GM08714 (cell line): ENCODE measurements at regions not wholly inside any gene's neighbourhood (a gene's known extent, or its start where the extent isn't known, plus 50 kb on each side); places are given as distances from the start of the nearest gene placed in this dataset.
"Not testable (repeated sequence)": the region's sequence is repeated elsewhere in the genome, so short reads cannot be mapped to it uniquely, and the experiment has no call there.

Source experiments
- H3K4me3 ChIP-seq: fragments of 200-500 bp; sonication (Bioruptor generic); 2 replicates; pipeline ENCODE4 v1.5.1; 2014; ENCODE audit warnings: mild to moderate bottlenecking, low read length, inconsistent platforms
- ZNF274 ChIP-seq: IDR thresholded peaks from 2 replicates; pipeline ENCODE4 v1.6.1; 2012; ENCODE audit warnings: mild to moderate bottlenecking, low read depth, low read length

DNA sequence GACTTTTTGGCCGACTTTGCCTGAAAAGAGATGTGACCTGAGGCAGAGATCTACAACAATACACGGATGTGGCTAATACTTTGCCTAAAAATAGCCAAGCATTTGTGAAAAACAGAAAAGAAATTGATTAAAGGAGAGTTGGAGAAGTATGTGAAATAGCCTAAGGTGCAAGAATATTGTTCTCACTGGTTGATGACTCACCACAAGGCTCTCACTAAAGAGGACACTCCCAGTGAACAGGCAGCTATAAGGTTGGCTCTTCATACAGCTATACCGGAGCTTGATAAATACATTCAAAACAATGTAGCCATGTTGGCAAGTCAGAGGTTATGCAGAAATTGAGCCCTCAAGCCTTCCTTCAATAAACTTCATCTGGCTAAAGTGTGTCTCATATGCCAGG lies 317.2 kb upstream of the GRAMD2B start:
- H3K4me3 ChIP-seq, result no peak overlapping the region
- no peak for TF ChIP-seq ZNF274

DNA sequence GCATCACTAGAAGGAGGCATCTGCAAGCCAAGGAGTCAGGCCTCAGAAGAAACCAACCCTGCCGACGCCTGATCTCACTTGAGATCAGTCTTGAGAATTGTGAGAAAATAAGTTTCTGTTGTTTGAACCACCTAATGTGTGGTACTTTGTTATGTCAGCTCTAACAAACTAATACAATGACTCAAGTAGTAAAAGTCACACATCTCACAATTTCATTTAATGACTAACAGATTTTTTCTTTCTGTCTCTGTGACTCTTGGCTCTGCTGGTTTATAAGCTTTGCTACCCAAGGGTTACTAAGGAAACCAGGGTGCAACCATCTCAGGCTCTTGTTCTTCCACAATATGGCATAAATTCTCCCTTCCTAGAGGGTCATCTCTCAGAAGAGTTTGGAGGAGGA lies 315.8 kb upstream of the GRAMD2B start:
- H3K4me3 ChIP-seq, result no peak overlapping the region
- TF ChIP-seq ZNF274, result no peak

DNA sequence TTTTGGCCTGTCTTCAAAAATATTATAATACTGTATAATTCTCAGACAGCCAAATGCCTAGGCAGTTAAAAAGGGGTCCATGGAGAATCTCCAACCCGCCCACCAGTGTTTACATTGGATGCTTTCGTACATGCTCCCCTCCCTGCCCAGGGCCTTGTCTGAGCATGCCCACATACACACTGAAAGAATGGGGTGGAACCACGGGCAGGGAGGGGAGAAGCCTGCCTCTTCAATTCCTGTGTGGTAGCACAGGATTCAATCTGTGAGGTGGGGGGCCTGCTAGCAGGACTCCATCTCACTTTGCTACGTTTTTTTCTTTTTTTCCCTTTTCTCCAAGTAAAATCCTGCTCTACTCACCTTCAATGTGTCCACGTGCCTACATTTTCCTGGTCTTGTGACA lies 314.7 kb upstream of the GRAMD2B start:
- no peak for TF ChIP-seq ZNF274
- H3K4me3 ChIP-seq, result no peak overlapping the region

DNA sequence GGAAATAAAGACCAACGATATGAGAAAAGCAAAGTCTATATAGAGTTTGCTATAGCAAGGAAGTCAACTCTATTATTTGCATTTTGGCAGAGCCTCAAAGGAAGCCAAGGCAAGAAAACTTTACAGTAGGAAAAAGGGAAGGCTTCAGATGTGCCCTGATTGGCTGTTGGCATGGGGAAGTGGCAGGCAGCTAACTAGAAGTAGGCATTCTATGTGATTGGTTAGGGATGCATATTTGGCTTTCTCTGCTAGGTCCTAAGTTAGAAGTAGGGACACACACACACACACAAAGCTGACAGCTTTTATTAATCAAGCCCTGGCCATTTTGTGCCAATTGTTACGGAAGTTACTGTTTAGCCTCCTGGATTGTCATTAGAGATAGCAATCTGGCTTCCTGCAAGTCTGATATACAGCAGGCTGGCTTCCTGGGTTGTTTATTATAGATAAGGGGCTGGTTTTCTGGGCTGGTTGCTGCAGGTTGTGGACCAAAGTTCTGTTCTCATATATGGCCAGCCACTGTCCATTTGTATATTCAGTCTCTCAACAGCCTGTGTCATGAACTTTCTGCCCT lies 308.1 kb upstream of the GRAMD2B start:
- H3K4me3 ChIP-seq, result no peak overlapping the region
- TF ChIP-seq ZNF274, result no peak

DNA sequence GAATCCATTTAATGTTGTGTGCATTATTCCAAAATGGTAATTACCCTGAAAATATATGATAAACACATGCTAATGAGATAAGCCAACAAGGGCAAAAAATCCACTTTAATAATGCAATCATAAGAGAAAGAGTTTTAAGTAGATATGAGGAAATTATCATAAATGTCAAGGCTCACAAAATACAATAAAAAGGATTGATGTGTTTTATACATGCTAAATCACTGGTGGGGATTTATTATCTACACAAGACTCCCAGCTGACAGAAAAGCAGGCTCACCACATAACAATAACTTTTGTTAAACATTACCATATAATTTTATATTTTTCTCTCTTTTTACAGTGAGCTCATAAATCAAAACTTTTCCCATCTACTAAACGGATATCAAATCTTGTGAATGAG lies 306.2 kb upstream of the GRAMD2B start:
- no peak for TF ChIP-seq ZNF274
- no peak overlapping the region for H3K4me3 ChIP-seq

DNA sequence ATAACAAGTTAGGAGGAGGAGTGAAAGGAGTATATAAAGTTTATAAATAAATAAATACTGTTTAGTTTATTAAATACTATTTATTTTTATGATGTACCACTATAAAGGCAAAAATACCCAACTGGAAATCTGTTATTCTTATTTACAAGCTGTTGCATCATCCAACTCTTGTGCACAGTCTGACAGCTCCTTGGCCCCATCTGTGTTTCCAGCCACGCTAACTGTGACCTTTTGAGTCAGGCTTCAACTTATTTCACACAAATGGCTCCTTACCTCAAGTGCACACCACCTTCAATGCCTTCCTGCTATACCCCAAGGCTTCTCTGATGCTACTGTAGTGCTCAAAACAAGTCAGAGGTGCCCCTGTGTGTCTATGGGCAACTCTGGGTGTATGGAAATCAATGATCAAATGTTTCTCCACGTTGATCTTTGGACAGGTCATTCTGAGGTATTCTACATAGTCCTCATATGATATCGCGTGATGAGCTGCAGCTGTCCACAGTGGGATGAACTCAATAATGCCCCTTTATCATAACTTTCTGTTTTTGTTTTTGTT lies 303.2 kb upstream of the GRAMD2B start:
- no peak for TF ChIP-seq ZNF274

DNA sequence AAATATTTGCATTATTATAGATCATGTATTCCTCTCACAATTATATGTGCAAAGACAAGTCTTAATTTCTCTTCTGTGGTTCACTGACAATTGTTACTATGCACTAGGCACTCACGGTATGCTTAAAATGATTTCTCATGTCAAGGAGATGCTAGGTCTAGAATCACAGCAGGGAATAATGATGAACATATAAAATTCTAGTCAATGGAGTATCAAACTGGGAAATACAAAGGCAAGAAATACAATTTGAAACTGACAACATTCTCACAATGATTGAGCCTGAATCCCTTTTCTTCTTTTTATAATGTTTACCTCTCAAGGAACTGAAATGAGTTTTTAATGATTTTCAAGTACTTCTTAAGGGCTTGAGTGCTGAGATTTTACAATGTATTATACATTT lies 302.3 kb upstream of the GRAMD2B start:
- H3K4me3 ChIP-seq, result no peak overlapping the region
- no peak for TF ChIP-seq ZNF274

More for the DNA sequence above, 303.2 kb upstream of the GRAMD2B start:
- H3K4me3 ChIP-seq, result no peak overlapping the region

DNA sequence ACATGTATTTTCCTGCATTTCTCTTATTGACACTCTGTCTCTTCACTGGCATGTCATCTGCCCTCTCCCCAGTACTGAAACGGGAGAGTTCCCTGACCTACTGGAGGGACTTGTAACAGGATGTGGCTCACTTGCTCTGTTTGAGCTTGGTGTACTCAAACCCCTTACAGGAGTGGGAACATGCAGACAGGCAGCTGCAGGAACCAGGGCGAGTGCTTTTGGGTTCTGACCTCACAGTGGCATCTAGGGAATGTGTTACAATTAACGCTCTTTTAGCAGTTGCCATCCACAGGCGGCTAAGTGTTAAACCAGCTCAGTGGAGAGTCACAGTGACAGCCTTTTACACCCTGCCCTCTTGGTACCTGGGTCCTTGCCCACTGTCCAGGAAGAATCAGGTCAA lies 300.3 kb upstream of the GRAMD2B start:
- no peak overlapping the region for H3K4me3 ChIP-seq
- no peak for TF ChIP-seq ZNF274

DNA sequence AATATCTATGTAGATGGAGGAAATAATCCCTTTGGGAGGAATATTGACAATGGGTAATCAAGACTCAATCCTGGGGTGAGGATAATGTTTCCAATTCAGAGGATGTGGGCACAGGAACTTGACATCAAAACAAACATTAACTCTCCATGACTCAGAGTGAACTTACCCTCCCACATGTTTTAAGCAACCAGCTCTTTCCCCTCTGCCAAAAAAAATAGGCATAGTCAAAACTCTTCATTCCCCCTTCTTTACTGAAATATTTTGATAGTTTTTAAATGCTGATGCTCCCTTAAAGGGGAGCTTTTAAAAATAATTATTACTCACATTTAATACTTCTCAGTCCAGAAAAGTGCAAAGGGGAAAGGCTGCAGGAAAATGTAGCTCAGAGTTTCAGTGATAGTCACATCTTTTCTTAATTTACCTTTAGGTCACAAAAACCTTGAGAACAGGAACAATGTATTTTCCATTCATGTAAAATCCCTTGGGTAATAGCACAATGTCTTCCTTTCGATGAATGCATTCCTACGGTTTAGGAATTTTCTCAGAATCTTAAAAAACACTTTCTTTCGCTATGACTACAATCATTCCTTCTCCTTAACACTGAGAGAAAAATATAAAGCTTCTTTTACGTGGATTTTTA lies 298.4 kb upstream of the GRAMD2B start:
- TF ChIP-seq ZNF274, result no peak
- H3K4me3 ChIP-seq, result no peak overlapping the region

DNA sequence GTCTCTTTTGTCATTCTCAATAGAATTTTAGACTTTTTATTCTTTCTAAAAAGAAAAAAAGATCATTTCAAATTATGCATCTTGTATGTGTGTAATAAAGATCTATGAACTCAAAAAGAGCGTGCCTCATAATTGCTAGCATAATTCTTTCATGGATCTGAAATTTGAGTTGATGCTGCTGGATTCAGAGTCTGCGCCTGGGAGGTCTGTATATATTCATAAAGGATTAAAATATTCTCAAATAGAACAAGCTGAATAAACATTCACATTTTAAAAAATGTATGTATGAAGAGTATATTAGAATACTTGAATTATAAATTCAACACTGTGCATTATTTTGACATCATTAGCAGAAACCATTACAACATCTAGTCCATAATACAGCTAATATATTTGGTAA lies 297.8 kb upstream of the GRAMD2B start:
- TF ChIP-seq ZNF274, result no peak
- H3K4me3 ChIP-seq, result no peak overlapping the region

DNA sequence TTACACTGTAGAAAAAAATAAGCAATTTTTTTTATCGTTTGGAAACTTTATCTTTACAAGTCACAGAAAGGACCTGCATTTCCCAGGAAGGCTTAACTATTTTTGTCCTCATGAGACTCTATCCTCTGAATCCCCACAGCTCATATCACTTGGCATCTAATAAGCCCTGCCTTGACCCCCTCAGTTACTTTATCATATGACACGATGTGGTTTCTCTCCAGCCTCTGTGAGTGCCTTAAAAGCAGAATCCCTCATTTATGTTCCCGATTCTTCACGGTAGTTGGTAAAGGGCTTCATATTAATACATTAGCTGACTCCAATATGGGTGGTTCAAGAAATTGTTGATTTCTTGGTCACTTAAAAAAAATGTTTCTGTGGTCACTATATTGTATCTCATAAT lies 296.6 kb upstream of the GRAMD2B start:
- no peak for TF ChIP-seq ZNF274
- H3K4me3 ChIP-seq, result no peak overlapping the region

DNA sequence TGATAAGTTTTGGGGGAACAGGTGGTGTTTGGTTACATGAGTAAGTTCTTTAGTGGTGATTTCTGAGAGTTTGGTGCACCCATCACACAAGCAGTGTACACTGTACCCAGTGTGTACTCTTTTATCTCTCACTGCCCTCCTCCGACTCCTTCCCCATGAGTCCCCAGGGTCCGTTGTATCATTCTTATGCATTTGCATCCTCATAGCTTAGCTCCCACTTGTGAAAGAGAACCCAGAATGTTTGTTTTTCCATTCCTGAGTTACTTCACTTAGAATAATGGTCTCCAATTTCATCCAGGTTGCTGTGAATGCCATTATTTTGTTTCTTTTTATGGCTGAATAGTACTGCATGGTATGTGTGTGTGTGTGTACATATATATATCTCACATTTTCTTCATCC lies 295.8 kb upstream of the GRAMD2B start:
- not testable (repeated sequence) for H3K4me3 ChIP-seq

DNA sequence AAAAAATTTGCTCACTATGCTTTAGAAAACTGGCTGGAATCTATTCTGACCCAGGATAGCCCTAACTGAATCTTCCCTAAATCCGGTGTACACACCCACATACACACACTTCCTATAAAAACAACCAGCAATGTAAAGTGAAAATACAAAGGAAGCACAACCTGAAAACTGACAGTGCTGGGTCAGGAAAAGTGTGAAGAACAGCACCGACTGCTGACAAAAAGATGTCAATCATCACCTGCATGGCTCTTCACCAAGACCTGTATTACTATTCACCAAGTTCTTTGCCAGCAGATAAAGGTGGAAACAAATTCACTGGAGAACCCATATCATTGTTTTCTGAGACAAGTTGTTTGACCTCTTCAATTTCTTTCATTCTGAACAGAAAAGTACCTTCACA lies 293.8 kb upstream of the GRAMD2B start:
- no peak for TF ChIP-seq ZNF274

DNA sequence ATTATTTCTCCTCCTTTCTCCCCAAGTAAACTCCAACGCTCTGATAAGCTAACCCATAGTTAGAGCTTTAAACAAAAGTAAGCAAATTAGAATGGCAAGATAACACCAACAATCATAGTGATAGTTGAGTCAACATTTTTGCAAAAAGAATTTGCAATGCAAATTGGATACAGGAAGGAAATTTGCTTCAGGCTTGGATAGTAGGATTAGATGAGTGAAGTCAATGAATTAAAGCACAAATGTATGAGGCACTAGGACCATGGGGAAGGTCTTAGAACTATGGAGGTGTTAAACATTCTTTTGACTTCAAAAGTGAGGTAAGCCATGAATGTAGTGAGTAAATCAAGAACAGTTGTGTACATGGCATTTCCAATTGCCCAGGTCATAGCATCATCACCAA lies 289.8 kb upstream of the GRAMD2B start:
- H3K4me3 ChIP-seq, result no peak overlapping the region
- no peak for TF ChIP-seq ZNF274

More for the DNA sequence above, 293.8 kb upstream of the GRAMD2B start:
- H3K4me3 ChIP-seq, result no peak overlapping the region

DNA sequence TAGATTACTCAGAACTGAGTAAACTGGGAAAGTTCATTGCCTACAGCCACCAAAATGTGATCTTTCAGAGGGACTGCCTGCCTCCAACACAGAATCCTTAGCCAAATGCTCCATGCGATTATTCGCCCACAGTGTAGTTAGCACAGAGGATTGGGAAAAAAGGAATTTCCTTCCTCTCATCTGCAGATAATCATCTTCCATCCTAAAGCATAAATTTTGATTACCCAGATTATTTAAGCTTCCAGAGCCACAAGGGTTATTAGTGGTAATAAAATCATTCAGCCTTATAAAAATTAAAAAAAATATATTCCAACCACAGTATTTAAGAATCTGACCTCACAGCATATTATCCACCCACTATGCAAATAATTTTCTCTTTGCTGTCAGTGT lies 285.3 kb upstream of the GRAMD2B start:
- TF ChIP-seq ZNF274, result no peak
- H3K4me3 ChIP-seq, result no peak overlapping the region

DNA sequence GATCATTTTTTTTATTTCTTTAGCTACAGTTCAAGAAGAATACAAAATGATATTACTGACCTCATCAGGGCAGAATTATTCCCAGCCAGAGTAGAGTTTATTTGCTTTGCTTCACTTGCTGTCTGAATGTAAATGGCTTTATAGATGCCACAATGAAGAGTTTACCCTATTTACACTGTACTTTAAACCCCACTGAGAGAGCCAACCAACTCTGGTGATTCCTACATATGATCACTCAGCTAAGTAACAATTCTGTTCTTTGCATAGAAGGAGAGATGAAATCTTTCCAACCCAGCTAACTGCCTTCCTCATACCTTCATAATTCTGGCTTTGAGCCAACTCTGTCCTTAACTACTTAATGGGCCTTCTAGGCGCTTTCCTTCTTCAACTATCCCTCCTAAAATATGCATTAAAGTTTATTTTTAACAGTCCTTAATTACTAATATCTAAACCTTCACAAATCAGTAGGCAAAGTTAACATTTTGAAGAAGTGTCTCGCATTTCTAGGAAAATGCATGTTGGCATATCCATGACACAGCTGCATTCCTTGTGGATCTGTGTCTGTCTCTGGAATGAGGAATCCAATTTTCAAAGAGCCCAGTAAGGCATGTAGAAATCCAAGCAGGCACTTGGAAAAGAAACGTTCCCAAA lies 284.8 kb upstream of the GRAMD2B start:
- H3K4me3 ChIP-seq, result no peak overlapping the region
- no peak for TF ChIP-seq ZNF274
